GM12878 (cell line): ENCODE measurements at regions not wholly inside any gene's neighbourhood (a gene's known extent, or its start where the extent isn't known, plus 50 kb on each side); places are given as distances from the start of the nearest gene placed in this dataset.
"Not testable (repeated sequence)": the region's sequence is repeated elsewhere in the genome, so short reads cannot be mapped to it uniquely, and the experiment has no call there.

Experiments used
- ATAC-seq: fragments of 200-7000 bp; cut with Tn5 transposase; 3 replicates; pipeline ENCODE4 v1.9.1; 2020; ENCODE audit warnings: mild to moderate bottlenecking, moderate library complexity
- BruUV-seq: library from RNA; stranded (reverse); fragments of 400-500 nt; replicated peaks from 2 replicates; lab custom pipeline; 2021; lab: Mats Ljungman, UMichigan
- CTCF ChIA-PET: fragments of 300-600 bp; sonication (Branson Sonifier 250); formaldehyde crosslinking; extraction: SDS; loops from one replicate; lab custom pipeline; 2021; ENCODE audit warnings: inconsistent platforms; lab: Yijun Ruan, JAX
- POLR2A ChIA-PET: fragments of 350-600 bp; formaldehyde crosslinking; extraction: SDS; loops from one replicate; lab custom pipeline; 2021; ENCODE audit warnings: inconsistent platforms; lab: Charles Lee
- RAD21 ChIA-PET: fragments of 300-600 bp; sonication (Branson Sonifier 250); formaldehyde crosslinking; loops from one replicate; lab custom pipeline; 2023; ENCODE audit warnings: antibody characterized with exemption; ENCODE audit not compliant: unreplicated experiment; lab: Charles Lee
- SMC1A ChIA-PET: fragments of 300-600 bp; sonication (Branson Sonifier 250); formaldehyde crosslinking; loops from one replicate; lab custom pipeline; 2023; ENCODE audit not compliant: unreplicated experiment, uncharacterized antibody; lab: Charles Lee
- DNase-seq: peaks from one replicate; pipeline ENCODE4 v3.0.0-alpha.2; 2011; ENCODE audit warnings: low read depth, low spot score
- FAIRE-seq: peaks from 3 replicates; lab custom pipeline; 2011; peaks lifted over from hg19 to GRCh38; lab: Jason Lieb, UNC
- H2AFZ ChIP-seq: 2 replicates; pipeline ENCODE4 v1.6.0; 2011; ENCODE audit warnings: low read depth, low read length, control low read depth; ENCODE audit not compliant: control insufficient read depth
- H3K27ac ChIP-seq: 2 replicates; pipeline ENCODE4 v1.5.1; 2011; ENCODE audit warnings: control low read depth; ENCODE audit not compliant: control insufficient read depth, insufficient read depth
- H3K27me3 ChIP-seq, 2 experiments: replicated peaks in 1 of 2; 2 replicates each; pipeline versions ENCODE4 v1.6.0 to v1.6.1; 2011; ENCODE audit warnings: low read length in 1 of 2; ENCODE audit not compliant: control insufficient read depth in 2 of 2, insufficient read depth in 2 of 2
- H3K36me3 ChIP-seq, 2 experiments: 2 replicates each; pipeline ENCODE4 v1.5.1; 2011; ENCODE audit warnings: low read length in 1 of 2; ENCODE audit not compliant: control insufficient read depth in 2 of 2, insufficient read depth in 2 of 2
- H3K4me1 ChIP-seq: 2 replicates; pipeline ENCODE4 v1.6.1; 2011; ENCODE audit warnings: mild to moderate bottlenecking, low read length, moderate library complexity, mixed read lengths; ENCODE audit not compliant: control insufficient read depth, insufficient read depth
- H3K4me2 ChIP-seq: 2 replicates; pipeline ENCODE4 v1.6.0; 2011; ENCODE audit warnings: control low read depth; ENCODE audit not compliant: control insufficient read depth, insufficient read depth
- H3K4me3 ChIP-seq: fragments of 200-600 bp; sonication (generic); 2 replicates; pipeline ENCODE4 v1.5.1; 2016
- H3K79me2 ChIP-seq: 2 replicates; pipeline ENCODE4 v1.6.0; 2011; ENCODE audit warnings: low read length; ENCODE audit not compliant: control insufficient read depth, insufficient read depth
- H3K9ac ChIP-seq: 2 replicates; pipeline ENCODE4 v1.8.0; 2011; ENCODE audit warnings: low read length, control low read depth, mixed read lengths; ENCODE audit not compliant: control insufficient read depth, insufficient read depth
- H3K9me3 ChIP-seq: replicated peaks from 3 replicates; pipeline ENCODE4 v1.5.1; 2011; ENCODE audit warnings: mild to moderate bottlenecking, low read length; ENCODE audit not compliant: control insufficient read depth, insufficient read depth
- H4K20me1 ChIP-seq: 2 replicates; pipeline ENCODE4 v1.6.0; 2011; ENCODE audit not compliant: control insufficient read depth, insufficient read depth
- BHLHE40 ChIP-seq, 2 experiments: fragments of 450-650 bp in 1 of 2; IDR thresholded peaks; 2 replicates each; pipeline ENCODE4 v1.6.1; 2011 to 2017; ENCODE audit warnings: low read depth in 2 of 2, borderline replicate concordance in 1 of 2, improper control_type of control experiment in 1 of 2, low read length in 1 of 2, mild to moderate bottlenecking in 1 of 2
- CTCF ChIP-seq, 3 experiments: IDR thresholded peaks in 2 of 3; conservative IDR thresholded peaks in 1 of 3; 2 replicates each; pipeline ENCODE4 v1.5.1; 2011; ENCODE audit warnings: low read depth in 3 of 3, low read length in 3 of 3, mild to moderate bottlenecking in 3 of 3, control low read depth in 2 of 3, moderate library complexity in 2 of 3, inconsistent platforms in 1 of 3, mixed read lengths in 1 of 3; ENCODE audit not compliant: control insufficient read depth in 2 of 3, insufficient read depth in 1 of 3; ENCODE audit errors: extremely low read depth in 1 of 3
- MLLT1 ChIP-seq: fragments of 450-650 bp; IDR thresholded peaks from 2 replicates; pipeline ENCODE4 v1.6.1; 2016; ENCODE audit warnings: mild to moderate bottlenecking
- NBN ChIP-seq: fragments of 450-650 bp; IDR thresholded peaks from 2 replicates; pipeline ENCODE4 v1.6.1; 2016
- RAD21 ChIP-seq: IDR thresholded peaks from 2 replicates; pipeline ENCODE4 v1.6.1; 2011; ENCODE audit warnings: mild to moderate bottlenecking, low read depth, low read length, moderate library complexity; ENCODE audit not compliant: insufficient read depth
- RAD51 ChIP-seq: fragments of 450-650 bp; IDR thresholded peaks from 2 replicates; pipeline ENCODE4 v1.6.1; 2016; ENCODE audit warnings: moderate library complexity, mild to moderate bottlenecking, inconsistent platforms
- SMC3 ChIP-seq: IDR thresholded peaks from 2 replicates; pipeline ENCODE4 v1.6.1; 2011; ENCODE audit warnings: low read length, improper control_type of control experiment, borderline replicate concordance
- WGBS: methylation state at CpG from one replicate; pipeline ENCODE4 v1.1.6; 2016; ENCODE audit warnings: low lambda C conversion rate; ENCODE audit not compliant: insufficient replicate concordance, insufficient coverage; ENCODE audit errors: missing lambda C conversion rate; 5-methylcytosine and 5-hydroxymethylcytosine counted together
- in situ Hi-C: fragments of 300-500 bp; cut with MboI; formaldehyde crosslinking; loops from 9 replicates; pipeline ENCODE4 v1.14.3; 2018; ENCODE audit warnings: mixed read lengths
- intact Hi-C: fragments of 100-400 bp; cut with micrococcal nuclease; formaldehyde crosslinking; loops from one replicate; pipeline ENCODE4 v1.14.2; 2022; ENCODE audit not compliant: unreplicated experiment

- intact Hi-C loops = loop anchor here (5.0 to 10.0 kb wide), 2 partner anchors 54 to 207 kb away; no protein-coding TSS in a partner anchor
Measured at GRCh38 chr15:77900331-77900963, 177.1 kb downstream of the TBC1D2B start.

GRCh38 chr15:77899776-77900175 is 177.7 kb downstream of the TBC1D2B start:
- H3K9me3 ChIP-seq, BruUV-seq, H3K27me3 ChIP-seq, H3K4me2 ChIP-seq, H3K36me3 ChIP-seq, H3K9ac ChIP-seq, DNase-seq, H3K4me1 ChIP-seq, H3K4me3 ChIP-seq, in situ Hi-C loops, H4K20me1 ChIP-seq, H3K27ac ChIP-seq, H2AFZ ChIP-seq, POLR2A ChIA-PET, H3K79me2 ChIP-seq, ATAC-seq: not testable (repeated sequence)
- FAIRE-seq = peak; percentile 80
- ChIA-PET RAD21 (interaction anchor here (0.7 to 2.6 kb wide), 8 partner anchors 8 to 254 kb away, joined by 3 to 19 read pairs (median 4); no protein-coding TSS in a partner anchor), CTCF (interaction anchor here (0.7 to 4.6 kb wide), 14 partner anchors 8 to 262 kb away, joined by 3 to 37 read pairs (median 6); no protein-coding TSS in a partner anchor), SMC1A (interaction anchor here (0.6 to 3.9 kb wide), 7 partner anchors 7 to 225 kb away, joined by 3 to 19 read pairs (median 5); no protein-coding TSS in a partner anchor)
- intact Hi-C loops = loop anchor here (5.0 to 10.0 kb wide), 2 partner anchors 55 to 208 kb away; no protein-coding TSS in a partner anchor
- 44% methylated on average over 7 of the region's 8 CpGs for WGBS

More at GRCh38 chr15:77900331-77900963, 177.1 kb downstream of the TBC1D2B start:
- ChIA-PET CTCF (interaction anchor here (0.7 to 4.6 kb wide), 19 partner anchors 8 to 266 kb away, joined by 3 to 37 read pairs (median 4); no protein-coding TSS in a partner anchor), POLR2A (interaction anchor here (1.2 kb wide), 1 partner anchor 10 kb away, joined by 3 read pairs; no protein-coding TSS in a partner anchor), SMC1A (interaction anchor here (1.1 to 3.9 kb wide), 8 partner anchors 8 to 32 kb away, joined by 3 to 19 read pairs (median 4); no protein-coding TSS in a partner anchor)
- H3K27me3 ChIP-seq, H3K36me3 ChIP-seq, H3K79me2 ChIP-seq, H4K20me1 ChIP-seq, in situ Hi-C loops: not testable (repeated sequence)
- FAIRE-seq (peak; percentile 77), ATAC-seq (peak; percentile 88)
- TF ChIP-seq SMC3 (peak; percentile 18; the same call in 1 of the 2 replicates), RAD51 (peak; percentile 69), MLLT1 (peak; percentile 86), NBN (0 out of 2 replicates have a peak, but pooled peaks have one; percentile 47), CTCF (IDR thresholded peaks at IDR 0.05 in 2 of 3, conservative IDR thresholded peaks at IDR 0.05 in 1 of 3; ENCODE audit: control insufficient read depth in 2 of 3, extremely low read depth in 1 of 3, insufficient read depth in 1 of 3, low read depth in 3 of 3, low read length in 3 of 3) (peak; percentile 43 to 72 (median 45)), RAD21 (peak; percentile 31), BHLHE40 (IDR thresholded peaks at IDR 0.05; ENCODE audit: borderline replicate concordance in 1 of 2, low read depth in 2 of 2, low read length in 1 of 2) (peak in 1 of 2 experiments; percentile 77; a peak in 2 of 4 replicates)
- TF ChIP-seq, all 136 proteins: peak for 7; not testable (repeated sequence) for 129
- H3K9ac ChIP-seq, H2AFZ ChIP-seq, H3K9me3 ChIP-seq, H3K4me3 ChIP-seq, H3K4me2 ChIP-seq, H3K27ac ChIP-seq, H3K4me1 ChIP-seq, BruUV-seq, DNase-seq: not testable (repeated sequence)
- WGBS = 18% methylated on average over 24 of the region's 24 CpGs
- RAD21 ChIA-PET = interaction anchor here (0.7 to 2.6 kb wide), 9 partner anchors 8 to 254 kb away, joined by 3 to 19 read pairs (median 3); no protein-coding TSS in a partner anchor
